Muscle layer of duodenum (tissue), 2 donors: ENCODE measurements at regions not wholly inside any gene's neighbourhood (a gene's known extent, or its start where the extent isn't known, plus 50 kb on each side); places are given as distances from the start of the nearest gene placed in this dataset.

Experiments
- H3K27ac ChIP-seq: one replicate; pipeline ENCODE4 v1.7.0; 2013; ENCODE audit warnings: mild to moderate bottlenecking, low read length
- H3K27me3 ChIP-seq: one replicate; pipeline ENCODE4 v1.7.0; 2013; ENCODE audit warnings: low read depth, mild to moderate bottlenecking, control low read depth, low read length
- H3K36me3 ChIP-seq, 2 donors: one replicate each; pipeline ENCODE4 v1.7.0; 2013; ENCODE audit warnings: low read length in 2 of 2, control low read depth in 1 of 2, mild to moderate bottlenecking in 1 of 2; ENCODE audit not compliant: insufficient read depth in 2 of 2, control insufficient read depth in 1 of 2
- H3K4me1 ChIP-seq, 2 donors: one replicate each; pipeline ENCODE4 v1.7.0; 2013; ENCODE audit warnings: low read length in 2 of 2, mild to moderate bottlenecking in 2 of 2, control low read depth in 1 of 2, moderate library complexity in 1 of 2; ENCODE audit not compliant: insufficient read depth in 2 of 2, control insufficient read depth in 1 of 2
- H3K4me3 ChIP-seq, 2 donors: one replicate each; pipeline ENCODE4 v1.7.0; 2013; ENCODE audit warnings: low read length in 2 of 2, low read depth in 1 of 2, mild to moderate bottlenecking in 1 of 2
- H3K9me3 ChIP-seq, 2 donors: one replicate each; pipeline ENCODE4 v1.7.0; 2013; ENCODE audit warnings: low read length in 2 of 2, control low read depth in 1 of 2, mild to moderate bottlenecking in 1 of 2; ENCODE audit not compliant: control insufficient read depth in 1 of 2
- donor health status: healthy.

DNA sequence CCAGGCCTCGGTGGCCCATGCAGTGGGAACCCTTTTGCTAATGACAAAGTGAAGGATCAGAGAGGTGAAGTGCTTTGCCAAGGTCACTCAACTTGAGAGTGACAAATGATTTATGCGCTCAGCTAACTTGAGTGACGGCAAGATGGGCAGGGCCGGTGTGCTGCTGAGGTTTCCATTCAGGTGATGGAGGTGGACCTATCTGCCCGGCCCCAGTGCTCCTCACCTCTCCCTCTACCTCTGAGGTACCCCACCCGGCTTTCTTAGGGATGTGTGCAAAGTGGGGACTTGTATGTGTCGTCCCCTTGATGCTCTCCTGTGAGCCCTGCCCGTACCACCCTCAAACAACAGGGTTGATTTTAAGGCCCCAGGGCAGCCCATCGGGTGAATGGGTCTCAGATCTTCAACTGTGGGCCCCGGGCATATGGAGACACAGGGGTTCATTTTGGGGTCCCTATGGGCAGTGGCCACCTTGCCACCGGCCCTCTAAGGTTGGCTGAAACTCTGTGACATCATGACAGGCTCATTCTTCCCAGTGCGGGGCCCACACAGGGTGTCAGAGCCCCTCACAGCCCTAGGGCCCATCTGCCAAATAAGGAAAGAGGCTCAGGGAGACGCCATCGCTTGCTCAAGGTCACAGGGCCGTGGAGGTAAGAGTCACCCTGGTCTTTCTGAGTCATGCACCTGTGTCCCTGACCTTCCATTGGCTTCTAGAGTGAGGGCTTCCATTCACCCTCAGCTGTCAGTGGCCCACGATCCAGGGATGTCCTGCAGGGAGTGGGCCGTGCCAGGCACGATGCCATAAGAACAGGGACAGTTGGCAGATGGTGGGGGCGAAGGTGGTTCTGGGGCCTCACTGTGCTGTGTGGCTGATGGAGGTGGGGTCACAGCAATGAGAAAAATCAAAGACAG is 170.6 kb upstream of the MVB12B start:
- Histone ChIP-seq H3K9me3 (no peaks in the 10 kb centered on the region), H3K4me3 (no peak overlapping the region), H3K4me1 (peaks cover 0 to 12% of the 10 kb centered on the region in 2 donors), H3K27ac (no peak overlapping the region), H3K36me3 (no peaks in the 10 kb centered on the region), H3K27me3 (no peaks in the 10 kb centered on the region)

DNA sequence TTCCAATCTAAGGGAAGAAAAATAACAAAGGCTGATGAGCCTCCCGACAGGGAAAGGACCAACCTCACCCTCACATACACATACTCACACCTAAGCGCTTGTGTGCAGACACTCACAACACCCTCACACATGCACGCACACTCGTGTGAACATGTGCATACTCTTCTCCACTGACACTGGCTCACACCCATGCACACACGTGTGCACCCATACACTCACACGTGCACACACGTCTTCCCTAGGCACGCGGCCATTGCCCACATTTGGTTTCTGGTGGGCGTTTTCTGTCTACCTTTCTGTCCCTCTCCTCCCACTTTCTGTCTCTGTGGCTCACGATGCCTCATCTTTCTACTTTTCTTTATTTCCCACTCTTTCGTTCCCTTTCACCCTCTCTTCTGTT is 169.7 kb upstream of the MVB12B start:
- Histone ChIP-seq H3K27me3 (no peaks in the 10 kb centered on the region), H3K36me3 (no peaks in the 10 kb centered on the region), H3K27ac (no peak overlapping the region), H3K4me3 (no peak overlapping the region), H3K4me1 (peaks cover 0 to 3% of the 10 kb centered on the region in 2 donors), H3K9me3 (no peaks in the 10 kb centered on the region)

DNA sequence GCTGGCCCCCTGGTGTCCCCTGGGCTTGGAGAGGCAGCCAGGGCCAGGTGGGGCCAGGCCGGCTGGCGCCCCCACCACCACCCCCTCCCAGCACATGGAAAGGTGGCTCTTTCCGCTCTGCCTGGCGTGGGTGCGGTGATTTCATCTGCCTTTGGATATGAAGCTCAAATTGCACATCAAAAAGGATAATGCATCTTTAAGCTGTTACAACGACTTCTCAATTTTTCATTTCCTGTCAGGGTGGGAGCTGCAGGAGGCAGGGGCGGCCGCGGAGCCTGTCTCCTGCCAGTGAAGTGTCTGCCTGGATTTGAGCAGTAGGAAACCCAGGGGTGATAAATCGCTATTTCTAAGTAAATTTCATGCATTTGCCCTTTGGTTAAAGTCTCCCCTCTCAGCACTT is 169.2 kb upstream of the MVB12B start:
- H3K27me3 ChIP-seq, result no peaks in the 10 kb centered on the region
- no peaks in the 10 kb centered on the region for H3K9me3 ChIP-seq
- no peaks in the 10 kb centered on the region for H3K36me3 ChIP-seq
- no peak overlapping the region for H3K27ac ChIP-seq
- no peak overlapping the region for H3K4me3 ChIP-seq
- H3K4me1 ChIP-seq, result no peaks in the 10 kb centered on the region

DNA sequence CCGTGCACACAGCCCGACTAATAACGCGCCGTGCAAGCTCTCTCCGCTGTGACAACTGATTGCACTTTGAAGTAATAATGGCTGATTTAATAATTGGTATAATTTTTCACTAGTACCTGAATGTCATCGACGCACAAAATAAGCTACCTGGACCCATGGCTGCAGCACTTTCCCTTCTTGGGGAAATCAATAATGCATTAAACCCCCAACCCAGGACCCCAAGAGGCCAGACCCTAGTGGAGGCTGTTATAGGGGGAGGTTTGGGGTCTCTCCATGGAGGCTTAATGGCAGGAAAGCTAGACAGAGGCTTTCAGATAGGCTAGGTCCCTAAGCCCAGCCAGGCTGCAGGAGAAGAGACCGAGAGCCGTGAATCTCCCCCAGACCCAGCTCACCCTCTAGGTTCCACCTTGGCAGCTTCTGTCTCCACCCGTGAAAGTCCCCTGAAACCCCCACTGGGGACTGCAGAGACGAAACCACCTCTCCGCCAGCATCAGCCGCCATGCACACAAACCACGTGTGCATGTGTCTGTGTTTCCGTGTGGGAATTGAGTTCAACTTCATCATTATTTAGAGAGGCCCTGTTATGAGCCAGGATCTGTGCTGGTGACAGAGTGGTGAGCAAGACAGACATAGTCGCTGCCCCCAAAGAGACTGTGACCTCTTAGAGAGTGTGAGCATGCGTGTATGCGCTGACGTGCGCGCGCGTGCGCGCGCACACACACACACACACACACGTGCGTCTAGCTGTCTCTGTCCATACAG is 168.6 kb upstream of the MVB12B start:
- H3K4me3 ChIP-seq, result no peak overlapping the region
- no peaks in the 10 kb centered on the region for H3K27me3 ChIP-seq
- H3K27ac ChIP-seq, result no peak overlapping the region
- no peaks in the 10 kb centered on the region for H3K4me1 ChIP-seq
- H3K36me3 ChIP-seq, result no peaks in the 10 kb centered on the region
- no peaks in the 10 kb centered on the region for H3K9me3 ChIP-seq

DNA sequence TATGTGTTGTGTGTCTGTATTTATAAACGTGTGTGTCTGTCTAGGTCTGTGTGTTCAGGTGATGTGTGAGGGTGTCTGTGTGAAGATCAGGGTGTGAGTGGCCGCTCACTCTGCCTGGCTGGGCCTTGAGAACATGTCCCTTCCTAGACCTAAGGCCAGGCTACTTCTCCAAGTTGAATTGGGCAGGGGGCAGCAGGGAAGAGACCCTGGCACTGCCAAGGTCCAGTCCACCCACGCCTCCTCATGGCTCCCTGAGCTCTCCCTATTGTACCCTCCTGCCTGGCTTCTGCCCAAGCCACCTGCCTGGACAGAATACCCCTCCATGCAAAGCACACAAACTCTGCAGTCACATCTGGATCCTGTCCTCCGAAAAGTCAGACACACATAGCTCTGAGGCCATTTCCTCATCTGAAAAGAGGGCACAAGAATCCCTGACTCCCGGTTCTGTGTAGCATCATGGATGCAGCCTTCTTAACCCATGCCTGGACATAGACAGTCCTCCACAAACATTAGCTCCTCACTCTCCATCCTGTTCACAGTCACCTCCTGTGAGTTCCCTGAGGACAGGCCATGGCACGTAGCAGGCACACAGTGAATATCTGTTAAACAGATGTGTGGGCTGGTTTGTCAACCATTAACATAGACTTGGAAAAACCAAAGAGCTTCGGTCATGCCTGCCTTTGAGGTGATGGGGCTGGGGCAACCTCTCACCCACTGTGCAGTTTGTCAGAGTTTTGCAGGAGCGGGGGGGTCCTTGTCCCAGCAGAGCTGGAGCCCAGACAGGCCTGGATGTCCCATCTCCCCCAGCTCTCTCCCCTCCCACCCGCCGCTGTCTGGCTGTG is 167.8 kb upstream of the MVB12B start:
- no peaks in the 10 kb centered on the region for H3K4me1 ChIP-seq
- H3K27ac ChIP-seq, result no peak overlapping the region
- no peak overlapping the region for H3K4me3 ChIP-seq
- no peaks in the 10 kb centered on the region for H3K9me3 ChIP-seq
- no peaks in the 10 kb centered on the region for H3K27me3 ChIP-seq
- no peaks in the 10 kb centered on the region for H3K36me3 ChIP-seq

DNA sequence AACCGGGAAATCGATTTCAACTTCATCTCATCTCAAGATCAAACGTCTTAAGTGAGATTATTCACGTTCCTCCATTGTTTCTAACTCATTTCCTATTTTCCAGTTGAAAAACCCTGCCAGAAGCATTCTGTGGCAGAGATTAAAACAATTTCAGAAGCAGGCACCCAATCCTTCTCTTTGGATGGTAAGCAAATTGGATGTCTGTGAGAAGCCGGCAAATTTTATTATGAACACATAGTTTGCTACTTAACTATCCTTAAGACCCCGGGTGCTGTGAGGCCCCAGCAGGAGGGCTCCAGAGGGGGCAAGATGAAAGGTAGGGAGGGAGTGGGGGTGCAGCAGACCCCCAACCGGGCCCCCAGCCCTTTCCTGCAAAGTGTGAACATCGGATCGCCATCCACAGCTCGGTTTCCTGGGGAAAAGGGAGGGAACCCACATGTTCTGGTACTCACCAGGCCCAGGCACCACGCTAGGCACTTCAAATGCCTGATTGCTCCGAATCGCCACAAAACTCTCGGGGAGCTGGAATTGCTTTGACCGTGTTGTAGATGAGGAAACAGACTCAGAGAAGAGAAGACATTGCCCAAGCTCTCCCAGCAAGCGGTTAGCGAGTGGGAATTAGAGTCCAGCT is 167.1 kb upstream of the MVB12B start:
- Histone ChIP-seq H3K9me3 (no peaks in the 10 kb centered on the region), H3K27me3 (no peaks in the 10 kb centered on the region), H3K4me3 (no peak overlapping the region), H3K27ac (no peak overlapping the region), H3K4me1 (no peaks in the 10 kb centered on the region), H3K36me3 (no peaks in the 10 kb centered on the region)

DNA sequence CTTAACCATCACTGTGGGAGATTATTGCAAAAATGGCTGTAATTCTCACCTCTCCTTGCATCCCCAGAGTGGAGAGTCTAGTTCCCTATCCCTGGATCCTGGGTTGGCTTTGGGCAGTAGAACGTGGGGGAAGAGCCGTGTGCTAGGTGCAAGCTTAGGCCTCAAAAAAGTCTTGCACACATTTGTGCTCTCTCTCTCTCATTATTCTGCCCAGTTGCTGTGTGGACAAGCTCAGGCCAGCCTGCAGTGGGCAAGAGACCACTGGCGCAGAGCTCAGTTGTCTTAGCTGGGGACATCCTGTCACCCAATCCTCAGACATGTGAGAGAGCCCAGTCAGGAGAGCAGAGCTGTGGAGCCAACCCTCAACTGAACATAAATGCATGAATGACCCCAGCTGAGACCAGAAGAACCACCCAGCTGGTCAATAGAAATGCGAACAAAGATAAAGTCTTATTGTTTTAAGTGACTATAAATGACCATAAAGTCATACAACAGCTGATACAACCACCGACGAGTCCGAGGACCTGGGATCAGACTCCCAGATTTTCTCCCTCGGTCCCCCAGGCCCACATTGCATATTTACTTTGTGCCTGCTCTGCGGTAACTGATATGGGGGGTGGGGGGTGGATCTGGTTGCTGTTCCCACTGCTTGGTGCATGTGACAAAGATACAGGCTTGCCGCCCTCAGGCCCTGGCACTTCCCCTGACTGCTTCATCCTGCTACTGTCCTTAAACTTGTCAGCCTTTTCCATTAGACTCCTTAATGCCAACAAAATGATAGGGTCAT is 166.4 kb upstream of the MVB12B start:
- H3K4me1 ChIP-seq, result no peaks in the 10 kb centered on the region
- H3K27me3 ChIP-seq, result no peaks in the 10 kb centered on the region

DNA sequence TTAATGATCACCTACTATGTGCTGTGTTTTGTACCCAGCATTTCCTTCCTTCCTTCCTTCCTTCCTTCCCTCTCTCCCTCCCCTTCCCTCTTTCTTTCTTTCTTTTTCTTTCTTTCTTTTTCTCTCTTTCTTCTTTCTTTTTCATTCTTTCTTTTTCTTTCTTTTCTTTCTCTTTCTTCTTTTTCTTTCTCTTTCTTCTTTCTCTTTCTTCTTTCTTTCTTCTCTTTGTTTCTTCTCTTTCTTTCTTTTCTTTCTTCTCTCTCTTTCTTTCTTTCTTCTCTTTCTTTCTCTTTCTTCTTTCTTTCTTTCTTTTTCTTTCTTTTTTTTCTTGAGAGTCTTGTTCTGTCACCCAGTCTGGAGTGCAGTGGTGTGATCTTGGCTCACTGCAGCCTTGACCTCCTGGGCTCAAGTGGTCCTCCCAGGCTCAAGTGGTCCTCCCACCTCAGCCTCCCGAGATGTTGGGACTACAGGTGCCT is 165.7 kb upstream of the MVB12B start:
- H3K4me3 ChIP-seq, result no peak overlapping the region
- H3K27ac ChIP-seq, result no peak overlapping the region
- H3K36me3 ChIP-seq, result no peaks in the 10 kb centered on the region
- no peaks in the 10 kb centered on the region for H3K4me1 ChIP-seq
- no peaks in the 10 kb centered on the region for H3K9me3 ChIP-seq
- no peaks in the 10 kb centered on the region for H3K27me3 ChIP-seq

More for the DNA sequence above, 166.4 kb upstream of the MVB12B start:
- Histone ChIP-seq H3K9me3 (no peaks in the 10 kb centered on the region), H3K27ac (no peak overlapping the region), H3K36me3 (no peaks in the 10 kb centered on the region), H3K4me3 (no peak overlapping the region)

DNA sequence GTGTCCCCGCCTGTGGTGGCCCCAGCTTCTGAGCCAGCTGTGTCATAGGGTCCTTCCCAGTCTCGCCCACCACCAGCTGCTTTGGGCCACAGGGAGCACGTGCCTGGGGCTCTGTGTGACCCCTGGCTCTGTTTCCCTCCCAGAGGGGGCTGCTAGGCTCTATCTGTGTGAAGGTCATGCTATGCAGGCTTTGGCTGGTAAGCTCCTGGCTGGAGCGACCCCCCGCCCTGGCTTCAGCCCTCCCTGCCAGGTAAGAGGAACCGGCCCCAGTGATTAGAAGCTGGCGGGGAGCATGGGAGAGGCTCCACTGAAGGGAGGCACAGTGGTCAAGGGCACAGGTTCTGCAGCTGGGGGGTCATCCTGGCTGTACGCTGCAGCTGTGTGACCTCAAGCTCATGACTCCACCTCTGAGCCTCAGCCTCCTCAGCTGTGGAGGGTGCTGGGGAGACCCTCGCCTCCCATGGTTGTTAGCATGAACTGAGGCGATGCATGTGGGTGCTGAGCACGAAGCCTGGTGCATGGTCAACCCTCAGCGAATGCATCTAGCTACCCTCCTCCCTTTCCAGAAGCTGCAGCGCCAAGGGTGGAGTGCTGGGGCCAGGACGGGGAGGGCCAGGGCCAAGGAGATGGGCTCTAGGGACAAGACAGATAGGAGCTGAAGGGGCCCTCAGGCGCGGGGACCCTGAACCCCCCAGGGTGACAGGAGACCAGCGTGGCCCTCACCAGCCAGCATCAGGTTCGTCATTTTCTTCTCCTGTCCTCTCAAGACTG is 163.8 kb upstream of the MVB12B start:
- Histone ChIP-seq H3K9me3 (no peaks in the 10 kb centered on the region), H3K36me3 (no peaks in the 10 kb centered on the region), H3K4me3 (no peak overlapping the region), H3K27me3 (no peaks in the 10 kb centered on the region), H3K27ac (no peak overlapping the region), H3K4me1 (no peaks in the 10 kb centered on the region)
